ENCODE measurements at regions not wholly inside any gene's neighbourhood (a gene's known extent, or its start where the extent isn't known, plus 50 kb on each side); places are given as distances from the start of the nearest gene placed in this dataset.

GRCh38 chr18:24677011-24677410 is 216.6 kb downstream of the HRH4 start:
- no peak for DNase-seq

GRCh38 chr18:24678107-24678506 is 217.7 kb downstream of the HRH4 start:
- no peak for DNase-seq

- DNase-seq, result no peak
Measured at GRCh38 chr18:24678626-24679025, 218.2 kb downstream of the HRH4 start.

- no peak for DNase-seq
Measured at GRCh38 chr18:24679062-24679461, 218.6 kb downstream of the HRH4 start.

GRCh38 chr18:24683925-24684324 is 223.5 kb downstream of the HRH4 start:
- DNase-seq, result no peak

- DNase-seq, result no peak
Measured at GRCh38 chr18:24685254-24685959, 225.0 kb downstream of the HRH4 start.

GRCh38 chr18:24695168-24695567 is 234.7 kb downstream of the HRH4 start:
- DNase-seq, result no peak

GRCh38 chr18:24702001-24702515 is 241.6 kb downstream of the HRH4 start:
- no peak for DNase-seq

GRCh38 chr18:24703316-24703715 is 242.9 kb downstream of the HRH4 start:
- no peak for DNase-seq

- no peak for DNase-seq
Measured at GRCh38 chr18:24704946-24705630, 244.7 kb downstream of the HRH4 start.

GRCh38 chr18:24710474-24710873 is 250.0 kb downstream of the HRH4 start:
- no peak for DNase-seq

GRCh38 chr18:24719791-24720190 is 259.4 kb downstream of the HRH4 start:
- DNase-seq, result no peak

- DNase-seq, result no peak
Measured at GRCh38 chr18:24721388-24721787, 261.0 kb downstream of the HRH4 start.

GRCh38 chr18:24725644-24726415 is 265.4 kb downstream of the HRH4 start:
- DNase-seq, result no peak

- peak; percentile 47 for DNase-seq
Measured at GRCh38 chr18:24726727-24727492, 266.5 kb downstream of the HRH4 start.

- no peak for DNase-seq
Measured at GRCh38 chr18:24727685-24728084, 267.2 kb downstream of the HRH4 start.

- no peak for DNase-seq
Measured at GRCh38 chr18:24731158-24731557, 270.7 kb downstream of the HRH4 start.

GRCh38 chr18:24731981-24732380 is 271.5 kb downstream of the HRH4 start:
- no peak for DNase-seq

GRCh38 chr18:24734058-24734457 is 273.6 kb downstream of the HRH4 start:
- no peak for DNase-seq

GRCh38 chr18:24735624-24736231 is 275.3 kb downstream of the HRH4 start:
- DNase-seq, result no peak

GRCh38 chr18:24736662-24737330 is 276.4 kb downstream of the HRH4 start:
- no peak for DNase-seq

- DNase-seq, result no peak
Measured at GRCh38 chr18:24740829-24741228, 280.4 kb downstream of the HRH4 start.

Data from stimulated activated CD4-positive, alpha-beta T cell treated with anti-CD3 and anti-CD28 coated beads, Interleukin-1b, Interleukin-23, amount 100 ng/mL, for 48 hours (primary cell).